Caco-2 (cell line): ENCODE measurements at regions not wholly inside any gene's neighbourhood (a gene's known extent, or its start where the extent isn't known, plus 50 kb on each side); places are given as distances from the start of the nearest gene placed in this dataset.

Experiments
- BruUV-seq: library from RNA; stranded (reverse); fragments of 400-500 nt; replicated peaks from 2 replicates; lab custom pipeline; 2021; lab: Mats Ljungman, UMichigan
- CTCF ChIA-PET: fragments of 300-600 bp; sonication (Branson Sonifier 250); formaldehyde crosslinking; loops from one replicate; lab custom pipeline; 2022; ENCODE audit warnings: antibody characterized with exemption; lab: Charles Lee
- POLR2A ChIA-PET: fragments of 300-600 bp; sonication (Branson Sonifier 250); formaldehyde crosslinking; loops from one replicate; lab custom pipeline; 2022; ENCODE audit warnings: antibody characterized with exemption; lab: Charles Lee
- DNase-seq, 2 experiments: peaks; one replicate each; pipeline versions ENCODE4 v3.0.0 to v3.0.0-alpha.2; 2020 to 2022
- H3K27me3 ChIP-seq: replicated peaks from 2 replicates; pipeline ENCODE4 v1.6.0; 2011; ENCODE audit warnings: low read length; ENCODE audit not compliant: control insufficient read depth, insufficient read depth
- H3K36me3 ChIP-seq: 2 replicates; pipeline ENCODE4 v1.5.1; 2011; ENCODE audit warnings: low read length; ENCODE audit not compliant: control insufficient read depth, insufficient read depth
- H3K4me1 ChIP-seq: fragments of 250-450 bp; sonication (Bioruptor Pico); 2 replicates; pipeline ENCODE4 v1.5.1; 2020; ENCODE audit warnings: mild to moderate bottlenecking
- H3K4me3 ChIP-seq: 2 replicates; pipeline ENCODE4 v1.5.1; 2011; ENCODE audit warnings: low read depth, mild to moderate bottlenecking, control low read depth, low read length
- H3K9me3 ChIP-seq: fragments of 250-450 bp; sonication (Bioruptor Pico); 2 replicates; pipeline ENCODE4 v1.5.1; 2020; ENCODE audit warnings: mild to moderate bottlenecking, moderate library complexity
- H3K27ac Mint-ChIP-seq: one replicate; pipeline ENCODE4 v1.8.0; 2022; ENCODE audit warnings: mixed read lengths; ENCODE audit not compliant: unreplicated experiment
- H3K27me3 Mint-ChIP-seq: one replicate; pipeline ENCODE4 v1.8.0; 2022; ENCODE audit warnings: mixed read lengths; ENCODE audit not compliant: insufficient read depth, unreplicated experiment
- H3K36me3 Mint-ChIP-seq: one replicate; pipeline ENCODE4 v1.8.0; 2022; ENCODE audit warnings: mild to moderate bottlenecking, mixed read lengths; ENCODE audit not compliant: insufficient read depth, unreplicated experiment
- H3K4me1 Mint-ChIP-seq: one replicate; pipeline ENCODE4 v1.8.0; 2022; ENCODE audit warnings: low read depth, mixed read lengths; ENCODE audit not compliant: unreplicated experiment
- H3K4me3 Mint-ChIP-seq: one replicate; pipeline ENCODE4 v1.8.0; 2022; ENCODE audit warnings: mild to moderate bottlenecking, moderate library complexity, mixed read lengths; ENCODE audit not compliant: unreplicated experiment
- H3K9me3 Mint-ChIP-seq: one replicate; pipeline ENCODE4 v1.8.0; 2022; ENCODE audit warnings: mixed read lengths; ENCODE audit not compliant: unreplicated experiment
- CTCF ChIP-seq, 2 experiments: fragments of 200-600 bp in 1 of 2; IDR thresholded peaks; 1 replicate in 1 of 2; 2 replicates in 1 of 2; pipeline versions ENCODE4 v1.5.1 to v1.8.0; 2011 to 2022; ENCODE audit warnings: antibody characterized with exemption in 1 of 2, control low read depth in 1 of 2, inconsistent platforms in 1 of 2, low read depth in 1 of 2, low read length in 1 of 2, mild to moderate bottlenecking in 1 of 2, moderate library complexity in 1 of 2; ENCODE audit not compliant: insufficient read depth in 1 of 2, severe bottlenecking in 1 of 2, unreplicated experiment in 1 of 2
- intact Hi-C: fragments of 100-400 bp; cut with micrococcal nuclease; formaldehyde crosslinking; loops from one replicate; pipeline ENCODE4 v1.10.0; 2022; ENCODE audit not compliant: unreplicated experiment

- BruUV-seq: no TSS peak
- Histone ChIP-seq H3K27me3 (no peaks in the 10 kb centered on the region), H3K36me3 (no peaks in the 10 kb centered on the region), H3K9me3 (no peaks in the 10 kb centered on the region), H3K4me3 (no peak overlapping the region), H3K4me1 (no peaks in the 10 kb centered on the region)
- peaks cover 41% of the 10 kb centered on the region for H3K27me3 Mint-ChIP-seq
- CTCF ChIA-PET: no interaction called here
- intact Hi-C loops: no loop called here
- H3K4me3 Mint-ChIP-seq: no peak overlapping the region
- no peak overlapping the region for H3K27ac Mint-ChIP-seq
- DNase-seq: no peak
- H3K9me3 Mint-ChIP-seq: no peaks in the 10 kb centered on the region
- H3K4me1 Mint-ChIP-seq: no peaks in the 10 kb centered on the region
- POLR2A ChIA-PET: no interaction called here
- H3K36me3 Mint-ChIP-seq: no peaks in the 10 kb centered on the region
- TF ChIP-seq CTCF (IDR thresholded peaks at IDR 0.05; ENCODE audit: insufficient read depth in 1 of 2, low read depth in 1 of 2, low read length in 1 of 2, severe bottlenecking in 1 of 2, unreplicated experiment in 1 of 2): no peak
Measured at GRCh38 chr20:60558486-60558885, 600.3 kb downstream of the CDH26 start.

GRCh38 chr20:60559462-60559861, 601.2 kb downstream of the CDH26 start:
- peaks cover 42% of the 10 kb centered on the region for H3K27me3 Mint-ChIP-seq
- H3K4me1 Mint-ChIP-seq: no peaks in the 10 kb centered on the region

GRCh38 chr20:60561052-60561451, 602.8 kb downstream of the CDH26 start:
- intact Hi-C loops: no loop called here
- no peaks in the 10 kb centered on the region for H3K36me3 ChIP-seq
- H3K27me3 Mint-ChIP-seq: peaks cover 44% of the 10 kb centered on the region

More at GRCh38 chr20:60559462-60559861, 601.2 kb downstream of the CDH26 start:
- CTCF ChIA-PET: no interaction called here
- POLR2A ChIA-PET: no interaction called here
- BruUV-seq: no TSS peak
- H3K27me3 ChIP-seq: no peaks in the 10 kb centered on the region; the same call in 1 of the 2 replicates
- no peak for DNase-seq
- no peaks in the 10 kb centered on the region for H3K4me1 ChIP-seq
- no peaks in the 10 kb centered on the region for H3K9me3 ChIP-seq
- H3K9me3 Mint-ChIP-seq: no peaks in the 10 kb centered on the region
- no peaks in the 10 kb centered on the region for H3K36me3 Mint-ChIP-seq
- H3K4me3 Mint-ChIP-seq: no peak overlapping the region
- no peak overlapping the region for H3K27ac Mint-ChIP-seq
- H3K4me3 ChIP-seq: no peak overlapping the region
- H3K36me3 ChIP-seq: no peaks in the 10 kb centered on the region
- intact Hi-C loops: no loop called here
- TF ChIP-seq CTCF (IDR thresholded peaks at IDR 0.05; ENCODE audit: insufficient read depth in 1 of 2, low read depth in 1 of 2, low read length in 1 of 2, severe bottlenecking in 1 of 2, unreplicated experiment in 1 of 2): no peak

More at GRCh38 chr20:60561052-60561451, 602.8 kb downstream of the CDH26 start:
- H3K4me3 Mint-ChIP-seq: no peak overlapping the region
- DNase-seq: no peak
- Histone ChIP-seq H3K4me1 (no peaks in the 10 kb centered on the region), H3K9me3 (no peaks in the 10 kb centered on the region), H3K4me3 (no peak overlapping the region), H3K27me3 (no peaks in the 10 kb centered on the region; the same call in 1 of the 2 replicates)
- H3K27ac Mint-ChIP-seq: no peak overlapping the region
- CTCF ChIA-PET: no interaction called here
- H3K9me3 Mint-ChIP-seq: no peaks in the 10 kb centered on the region
- no TSS peak for BruUV-seq
- TF ChIP-seq CTCF (IDR thresholded peaks at IDR 0.05; ENCODE audit: insufficient read depth in 1 of 2, low read depth in 1 of 2, low read length in 1 of 2, severe bottlenecking in 1 of 2, unreplicated experiment in 1 of 2): no peak
- POLR2A ChIA-PET: no interaction called here
- no peaks in the 10 kb centered on the region for H3K36me3 Mint-ChIP-seq
- H3K4me1 Mint-ChIP-seq: no peaks in the 10 kb centered on the region
